ENCODE measurements at regions not wholly inside any gene's neighbourhood (a gene's known extent, or its start where the extent isn't known, plus 50 kb on each side); places are given as distances from the start of the nearest gene placed in this dataset.

GRCh38 chr2:180125245-180125962 is 118.3 kb upstream of the CWC22 start:
- Mint-ChIP-seq H3K27ac (no peak overlapping the region), H3K4me3 (no peak overlapping the region), H3K27me3 (peaks cover 16% of the 10 kb centered on the region), H3K4me1 (peaks cover 1% of the 10 kb centered on the region), H3K9me3 (no peaks in the 10 kb centered on the region), H3K36me3 (no peaks in the 10 kb centered on the region)
- ATAC-seq (ENCODE audit: low read depth) (peak; percentile 75), DNase-seq (no peak)
- POLR2A ChIA-PET: interaction anchor here (0.7 kb wide), 1 partner anchor 414 kb away, joined by 5 read pairs; no protein-coding TSS in a partner anchor

- no peak overlapping the region for H3K4me3 Mint-ChIP-seq
- H3K27ac Mint-ChIP-seq: no peak overlapping the region
- peak; percentile 44 for ATAC-seq (ENCODE audit: low read depth)
- POLR2A ChIA-PET: no interaction called here
- H3K9me3 Mint-ChIP-seq: no peaks in the 10 kb centered on the region
- H3K4me1 Mint-ChIP-seq: peaks cover 1% of the 10 kb centered on the region
- H3K27me3 Mint-ChIP-seq: peaks cover 14% of the 10 kb centered on the region
- no peak for DNase-seq
- no peaks in the 10 kb centered on the region for H3K36me3 Mint-ChIP-seq
Observed at GRCh38 chr2:180124273-180125139, 117.4 kb upstream of the CWC22 start.

DNA sequence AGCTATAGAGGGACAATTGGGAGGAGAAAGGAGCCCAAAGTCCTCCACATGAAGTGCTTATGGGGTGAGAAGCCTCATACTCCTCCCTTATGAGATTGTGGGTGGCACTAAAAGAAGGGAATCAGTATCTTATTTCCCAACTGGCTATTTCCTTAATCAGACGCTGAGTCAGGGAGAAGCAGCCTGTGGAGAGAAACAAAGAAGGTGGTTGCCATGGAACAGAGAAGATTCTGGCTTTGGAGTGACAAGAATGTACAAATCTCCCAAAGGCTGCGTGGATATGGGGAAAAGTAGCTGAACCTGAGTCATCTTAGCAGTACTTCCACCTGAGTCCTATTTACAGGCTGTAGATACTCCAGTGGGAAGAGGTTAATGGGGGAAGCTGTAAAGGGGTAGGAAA is 115.8 kb upstream of the CWC22 start:
- H3K9me3 Mint-ChIP-seq: no peaks in the 10 kb centered on the region
- DNase-seq (no peak), ATAC-seq (ENCODE audit: low read depth) (no peak)
- H3K27me3 Mint-ChIP-seq: peaks cover 9% of the 10 kb centered on the region
- H3K4me3 Mint-ChIP-seq: no peak overlapping the region
- POLR2A ChIA-PET: no interaction called here
- H3K36me3 Mint-ChIP-seq: no peaks in the 10 kb centered on the region
- no peak overlapping the region for H3K27ac Mint-ChIP-seq
- peaks cover 1% of the 10 kb centered on the region for H3K4me1 Mint-ChIP-seq

DNA sequence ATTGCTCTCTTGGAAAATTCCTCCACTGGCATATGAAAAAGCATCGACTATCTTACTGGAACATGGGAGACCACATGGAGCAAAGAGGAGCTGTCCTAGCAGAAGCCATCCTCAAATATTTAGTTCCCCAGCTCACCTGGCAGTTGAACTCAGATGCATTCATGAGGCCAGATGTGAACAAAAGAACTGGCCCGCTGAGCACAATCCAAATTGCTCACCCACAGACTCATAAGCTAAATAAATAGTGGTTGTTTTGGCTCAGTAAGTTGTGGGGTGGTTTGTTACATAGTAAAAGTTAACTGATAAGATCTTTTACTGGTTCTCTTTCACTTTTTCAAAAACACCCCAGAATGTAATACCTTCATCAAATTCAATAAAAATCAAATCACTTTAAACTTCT is 108.6 kb upstream of the CWC22 start:
- peaks cover 9% of the 10 kb centered on the region for H3K27me3 Mint-ChIP-seq
- no peaks in the 10 kb centered on the region for H3K36me3 Mint-ChIP-seq
- ATAC-seq (ENCODE audit: low read depth) (no peak), DNase-seq (no peak)
- no peaks in the 10 kb centered on the region for H3K9me3 Mint-ChIP-seq
- H3K4me3 Mint-ChIP-seq: no peak overlapping the region
- POLR2A ChIA-PET: no interaction called here
- no peaks in the 10 kb centered on the region for H3K4me1 Mint-ChIP-seq
- no peak overlapping the region for H3K27ac Mint-ChIP-seq

- Mint-ChIP-seq H3K27me3 (peaks cover 9% of the 10 kb centered on the region), H3K27ac (no peak overlapping the region), H3K4me1 (no peaks in the 10 kb centered on the region), H3K9me3 (no peaks in the 10 kb centered on the region), H3K4me3 (no peak overlapping the region), H3K36me3 (no peaks in the 10 kb centered on the region)
- DNase-seq: no peak
- ATAC-seq (ENCODE audit: low read depth): no peak
- POLR2A ChIA-PET: no interaction called here
Observed at GRCh38 chr2:180115269-180115668, 108.2 kb upstream of the CWC22 start.

GRCh38 chr2:180111901-180112300 is 104.8 kb upstream of the CWC22 start:
- ATAC-seq (ENCODE audit: low read depth): no peak
- H3K4me1 Mint-ChIP-seq: no peaks in the 10 kb centered on the region
- H3K9me3 Mint-ChIP-seq: no peaks in the 10 kb centered on the region
- POLR2A ChIA-PET: no interaction called here
- H3K27ac Mint-ChIP-seq: no peak overlapping the region
- H3K4me3 Mint-ChIP-seq: no peak overlapping the region
- no peak for DNase-seq
- H3K27me3 Mint-ChIP-seq: peaks cover 2% of the 10 kb centered on the region
- no peaks in the 10 kb centered on the region for H3K36me3 Mint-ChIP-seq

- H3K27me3 Mint-ChIP-seq: peaks cover 2% of the 10 kb centered on the region
- no peak for ATAC-seq (ENCODE audit: low read depth)
- POLR2A ChIA-PET: no interaction called here
- no peak overlapping the region for H3K4me3 Mint-ChIP-seq
- H3K4me1 Mint-ChIP-seq: no peaks in the 10 kb centered on the region
- H3K36me3 Mint-ChIP-seq: no peaks in the 10 kb centered on the region
- no peak overlapping the region for H3K27ac Mint-ChIP-seq
- no peak for DNase-seq
- no peaks in the 10 kb centered on the region for H3K9me3 Mint-ChIP-seq
Observed at GRCh38 chr2:180110469-180110868, 103.4 kb upstream of the CWC22 start.

GRCh38 chr2:180101846-180102245 is 94.7 kb upstream of the CWC22 start:
- H3K36me3 Mint-ChIP-seq: no peaks in the 10 kb centered on the region

GRCh38 chr2:180099308-180099707 is 92.2 kb upstream of the CWC22 start:
- no peak for DNase-seq
- H3K27ac Mint-ChIP-seq: no peak overlapping the region
- H3K4me3 Mint-ChIP-seq: no peak overlapping the region
- no peaks in the 10 kb centered on the region for H3K4me1 Mint-ChIP-seq
- POLR2A ChIA-PET: no interaction called here
- ATAC-seq (ENCODE audit: low read depth): no peak
- no peaks in the 10 kb centered on the region for H3K9me3 Mint-ChIP-seq
- H3K27me3 Mint-ChIP-seq: no peaks in the 10 kb centered on the region
- no peaks in the 10 kb centered on the region for H3K36me3 Mint-ChIP-seq

More at GRCh38 chr2:180101846-180102245, 94.7 kb upstream of the CWC22 start:
- no peaks in the 10 kb centered on the region for H3K4me1 Mint-ChIP-seq
- no peak overlapping the region for H3K4me3 Mint-ChIP-seq
- POLR2A ChIA-PET: no interaction called here
- ATAC-seq (ENCODE audit: low read depth) (no peak), DNase-seq (no peak)
- H3K27me3 Mint-ChIP-seq: peaks cover 2% of the 10 kb centered on the region
- no peaks in the 10 kb centered on the region for H3K9me3 Mint-ChIP-seq
- no peak overlapping the region for H3K27ac Mint-ChIP-seq

GRCh38 chr2:180085144-180085543 is 78.0 kb upstream of the CWC22 start:
- Mint-ChIP-seq H3K27ac (no peak overlapping the region), H3K36me3 (no peaks in the 10 kb centered on the region), H3K9me3 (no peaks in the 10 kb centered on the region), H3K4me3 (no peak overlapping the region), H3K4me1 (no peaks in the 10 kb centered on the region), H3K27me3 (peaks cover 6% of the 10 kb centered on the region)
- POLR2A ChIA-PET: no interaction called here
- no peak for DNase-seq
- ATAC-seq (ENCODE audit: low read depth): no peak

DNA sequence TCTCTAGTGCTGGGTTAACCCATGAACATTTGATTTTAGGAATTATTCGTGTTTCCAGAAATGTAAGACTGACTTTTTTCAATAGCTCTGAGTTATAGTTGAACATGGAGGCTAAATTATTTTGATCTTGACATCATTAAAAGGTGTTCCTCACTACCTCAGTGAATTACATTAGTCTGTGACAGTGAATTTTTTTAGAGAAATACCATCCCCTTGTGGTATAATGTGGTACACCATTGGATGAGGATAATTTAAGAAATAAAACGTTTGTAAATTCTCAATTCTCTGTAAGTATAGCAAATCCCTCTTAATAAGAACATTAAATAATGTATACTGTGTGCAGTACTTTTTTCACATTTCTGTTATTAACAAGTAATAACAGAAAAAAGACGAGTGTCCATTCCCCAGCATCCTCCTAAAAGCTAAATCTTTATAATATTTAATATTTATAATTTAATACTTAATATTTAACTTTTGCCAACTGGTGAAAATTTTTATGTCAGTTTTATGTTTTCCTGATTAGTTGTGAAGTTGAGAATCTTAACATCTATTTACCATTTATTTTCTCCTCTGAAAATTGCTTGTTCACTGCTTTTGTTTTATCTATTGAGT is 70.3 kb upstream of the CWC22 start:
- H3K4me1 Mint-ChIP-seq: no peaks in the 10 kb centered on the region
- DNase-seq (no peak), ATAC-seq (ENCODE audit: low read depth) (no peak)
- no peaks in the 10 kb centered on the region for H3K36me3 Mint-ChIP-seq
- POLR2A ChIA-PET: no interaction called here
- H3K9me3 Mint-ChIP-seq: no peaks in the 10 kb centered on the region
- no peak overlapping the region for H3K4me3 Mint-ChIP-seq
- H3K27ac Mint-ChIP-seq: no peak overlapping the region
- H3K27me3 Mint-ChIP-seq: peaks cover 2% of the 10 kb centered on the region

DNA sequence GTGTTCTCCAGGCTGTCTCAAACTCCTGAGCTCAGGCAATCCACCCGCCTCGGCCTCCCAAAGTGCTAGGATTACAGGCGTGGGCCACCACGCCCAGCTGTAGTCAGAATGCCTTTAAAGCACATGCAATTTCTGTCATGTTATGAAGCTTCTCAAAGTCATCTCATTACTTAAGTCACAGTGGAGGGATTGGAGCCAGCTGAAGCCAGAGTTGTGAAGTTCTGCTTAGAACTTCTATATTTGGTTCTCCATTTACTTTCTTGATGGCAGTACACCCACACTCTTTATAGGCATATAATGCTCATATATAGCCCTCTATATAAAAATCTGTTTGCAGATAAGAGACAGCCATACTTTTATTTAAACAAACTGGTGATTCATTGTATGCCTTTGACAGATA is 68.8 kb upstream of the CWC22 start:
- H3K9me3 Mint-ChIP-seq: peaks cover 3% of the 10 kb centered on the region
- H3K27me3 Mint-ChIP-seq: peaks cover 2% of the 10 kb centered on the region
- POLR2A ChIA-PET: no interaction called here
- no peak overlapping the region for H3K27ac Mint-ChIP-seq
- no peak for DNase-seq
- H3K36me3 Mint-ChIP-seq: no peaks in the 10 kb centered on the region
- no peak for ATAC-seq (ENCODE audit: low read depth)
- H3K4me3 Mint-ChIP-seq: no peak overlapping the region
- H3K4me1 Mint-ChIP-seq: no peaks in the 10 kb centered on the region

DNA sequence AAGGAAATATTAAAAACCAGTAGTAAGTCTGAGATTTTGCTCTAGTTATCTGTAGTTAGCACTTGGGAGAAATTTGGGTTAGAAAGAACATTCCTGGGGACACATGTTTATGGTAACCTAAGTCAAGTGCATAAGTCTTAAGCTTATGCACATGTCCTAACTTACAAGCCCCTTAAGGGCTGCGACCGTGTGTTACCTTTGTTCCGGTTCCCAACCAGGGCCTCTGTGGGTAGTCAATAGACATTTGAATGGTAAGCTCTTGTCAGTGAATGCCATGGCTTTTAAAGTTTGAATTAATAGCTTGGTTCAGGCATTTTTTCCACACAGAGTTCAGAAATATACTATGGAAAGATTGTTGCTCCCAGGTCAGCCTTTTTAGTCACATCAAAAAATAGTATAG is 64.7 kb upstream of the CWC22 start:
- Mint-ChIP-seq H3K4me1 (no peaks in the 10 kb centered on the region), H3K4me3 (no peak overlapping the region), H3K27ac (no peak overlapping the region), H3K9me3 (peaks cover 3% of the 10 kb centered on the region), H3K27me3 (no peaks in the 10 kb centered on the region), H3K36me3 (no peaks in the 10 kb centered on the region)
- ATAC-seq (ENCODE audit: low read depth) (no peak), DNase-seq (no peak)
- POLR2A ChIA-PET: no interaction called here

All from activated naive CD8-positive, alpha-beta T cell treated with anti-CD3 and anti-CD28 coated beads, Interleukin-2, amount 10 ng/mL, durations not matched to agents 7 days and 5 days (primary cell).